BE2C (cell line): ENCODE measurements at regions not wholly inside any gene's neighbourhood (a gene's known extent, or its start where the extent isn't known, plus 50 kb on each side); places are given as distances from the start of the nearest gene placed in this dataset.

ENCODE experiments used
- DNase-seq: peaks from one replicate; pipeline ENCODE4 v3.0.0-alpha.2; 2020
- H3K27me3 ChIP-seq: fragments of 250-450 bp; sonication (Bioruptor Pico); 2 replicates; pipeline ENCODE4 v1.5.1; 2020; ENCODE audit warnings: mild to moderate bottlenecking
- H3K36me3 ChIP-seq: fragments of 250-450 bp; sonication (Bioruptor Pico); 2 replicates; pipeline ENCODE4 v1.5.1; 2020; ENCODE audit warnings: mild to moderate bottlenecking
- H3K4me1 ChIP-seq: fragments of 250-450 bp; sonication (Bioruptor Pico); 2 replicates; pipeline ENCODE4 v1.5.1; 2020
- H3K4me3 ChIP-seq: 2 replicates; pipeline ENCODE4 v1.5.1; 2011; ENCODE audit warnings: low read depth, low read length
- H3K9me3 ChIP-seq: fragments of 250-450 bp; sonication (Bioruptor Pico); 2 replicates; pipeline ENCODE4 v1.5.1; 2020
- TF ChIP-seq, protein P1 (sequence below): IDR thresholded peaks from 2 replicates; pipeline ENCODE4 v1.5.1; 2012; ENCODE audit warnings: mild to moderate bottlenecking, low read depth, low read length

DNA sequence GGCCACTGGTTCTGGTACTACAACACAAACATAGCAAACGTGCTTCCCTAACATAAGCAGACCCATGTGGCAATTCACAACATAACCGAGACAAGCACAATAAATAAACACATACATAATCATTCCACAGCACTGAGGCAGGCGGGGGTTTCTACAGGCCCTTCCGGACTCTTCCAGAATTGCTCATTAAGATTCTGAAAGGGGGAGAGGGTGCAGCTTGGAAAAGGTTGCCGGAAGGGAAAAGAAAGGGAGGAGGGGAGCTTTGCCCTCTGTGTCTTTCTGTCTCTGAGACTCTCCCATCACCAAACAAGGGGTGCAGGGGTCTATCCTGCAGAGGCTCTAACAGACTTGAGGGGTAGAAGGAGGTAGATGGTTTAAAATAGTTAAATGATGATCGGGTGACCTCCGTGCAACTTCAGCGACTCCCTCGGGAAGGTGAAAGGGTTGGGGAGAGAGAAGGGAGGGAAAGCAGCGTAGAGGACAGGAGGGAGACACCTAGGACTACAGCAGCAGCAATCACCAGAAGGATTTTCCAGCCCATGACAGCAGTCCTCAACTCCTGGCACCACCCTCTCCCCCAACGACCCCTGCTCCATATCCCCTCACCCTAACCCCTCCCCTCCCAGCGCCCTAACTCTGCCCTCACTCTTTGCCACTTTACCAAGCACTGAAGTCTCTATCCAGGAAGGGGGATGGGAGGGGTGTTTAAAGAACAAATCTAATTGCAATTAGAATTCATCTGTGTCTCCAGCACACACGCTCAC lies 365.5 kb upstream of the ESRRG start:
- no peak for DNase-seq
- Histone ChIP-seq H3K4me1 (no peaks in the 10 kb centered on the region), H3K36me3 (no peaks in the 10 kb centered on the region), H3K9me3 (no peaks in the 10 kb centered on the region), H3K27me3 (peaks cover 14% of the 10 kb centered on the region), H3K4me3 (peak overlapping the region; percentile 58)
- TF ChIP-seq, protein P1, sequence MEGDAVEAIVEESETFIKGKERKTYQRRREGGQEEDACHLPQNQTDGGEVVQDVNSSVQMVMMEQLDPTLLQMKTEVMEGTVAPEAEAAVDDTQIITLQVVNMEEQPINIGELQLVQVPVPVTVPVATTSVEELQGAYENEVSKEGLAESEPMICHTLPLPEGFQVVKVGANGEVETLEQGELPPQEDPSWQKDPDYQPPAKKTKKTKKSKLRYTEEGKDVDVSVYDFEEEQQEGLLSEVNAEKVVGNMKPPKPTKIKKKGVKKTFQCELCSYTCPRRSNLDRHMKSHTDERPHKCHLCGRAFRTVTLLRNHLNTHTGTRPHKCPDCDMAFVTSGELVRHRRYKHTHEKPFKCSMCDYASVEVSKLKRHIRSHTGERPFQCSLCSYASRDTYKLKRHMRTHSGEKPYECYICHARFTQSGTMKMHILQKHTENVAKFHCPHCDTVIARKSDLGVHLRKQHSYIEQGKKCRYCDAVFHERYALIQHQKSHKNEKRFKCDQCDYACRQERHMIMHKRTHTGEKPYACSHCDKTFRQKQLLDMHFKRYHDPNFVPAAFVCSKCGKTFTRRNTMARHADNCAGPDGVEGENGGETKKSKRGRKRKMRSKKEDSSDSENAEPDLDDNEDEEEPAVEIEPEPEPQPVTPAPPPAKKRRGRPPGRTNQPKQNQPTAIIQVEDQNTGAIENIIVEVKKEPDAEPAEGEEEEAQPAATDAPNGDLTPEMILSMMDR: no peak

DNA sequence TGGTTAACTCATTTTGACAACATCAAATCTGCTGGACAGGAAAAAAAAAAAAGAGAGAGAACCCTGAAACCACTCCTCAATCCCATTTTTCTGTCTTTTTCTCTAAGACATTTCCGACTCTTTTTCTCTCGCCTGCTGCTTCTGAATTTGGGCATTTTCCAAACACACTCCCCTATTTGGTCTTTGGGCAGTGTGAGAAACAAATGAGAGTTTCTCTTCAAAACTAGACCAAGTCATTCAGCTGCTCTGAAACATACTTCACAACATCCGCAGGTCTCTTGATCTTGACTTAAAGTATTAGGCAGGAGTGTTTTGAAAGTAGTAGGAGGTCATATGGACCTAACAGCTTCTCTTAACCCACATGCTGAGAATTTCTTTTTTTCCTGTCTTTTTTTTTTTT lies 364.8 kb upstream of the ESRRG start:
- Histone ChIP-seq H3K9me3 (no peaks in the 10 kb centered on the region), H3K4me1 (no peaks in the 10 kb centered on the region), H3K27me3 (peaks cover 14% of the 10 kb centered on the region), H3K36me3 (no peaks in the 10 kb centered on the region), H3K4me3 (no peak overlapping the region)
- TF ChIP-seq, protein P1: no peak
- no peak for DNase-seq

DNA sequence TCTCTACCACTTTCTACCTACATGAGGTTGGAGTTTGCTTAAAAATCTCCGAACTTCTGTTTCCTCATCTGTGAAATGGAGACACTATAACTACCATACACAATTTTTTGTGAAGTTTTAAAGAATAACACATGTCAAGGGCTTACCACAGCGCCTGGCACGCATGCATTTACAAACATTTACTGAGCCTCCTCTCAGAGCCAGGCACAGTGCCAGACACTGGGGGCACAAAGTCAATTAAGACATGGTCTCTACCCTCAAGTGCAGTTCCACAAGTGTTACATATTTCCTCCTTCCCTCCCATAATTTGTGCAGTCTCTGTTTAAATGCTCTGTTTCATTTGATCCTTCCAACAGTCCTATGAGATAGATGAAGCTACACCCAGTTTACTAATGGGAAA lies 356.4 kb upstream of the ESRRG start:
- Histone ChIP-seq H3K4me1 (no peaks in the 10 kb centered on the region), H3K9me3 (no peaks in the 10 kb centered on the region), H3K36me3 (no peaks in the 10 kb centered on the region), H3K4me3 (no peak overlapping the region), H3K27me3 (peaks cover 16% of the 10 kb centered on the region; the same call in 1 of the 2 replicates)
- TF ChIP-seq, protein P1: no peak
- DNase-seq: no peak

DNA sequence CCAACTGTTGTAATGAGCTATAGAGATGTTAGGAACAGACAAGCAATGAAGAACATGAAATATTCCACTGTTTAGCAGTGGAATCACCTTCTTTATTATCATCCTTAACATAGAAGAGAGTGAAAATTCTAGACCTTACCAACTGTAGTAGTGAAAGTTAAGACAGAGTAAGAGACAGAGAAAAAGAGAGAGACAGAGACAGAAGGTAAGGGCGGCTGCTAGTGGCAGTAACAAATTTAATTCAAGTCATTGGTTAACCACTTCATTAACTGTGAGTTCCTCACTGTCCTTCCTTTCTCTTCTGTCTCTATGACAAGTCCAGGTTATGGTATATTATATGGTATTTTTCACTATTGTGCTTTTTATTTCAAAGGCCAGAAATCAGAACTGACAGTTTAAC lies 355.7 kb upstream of the ESRRG start:
- H3K4me3 ChIP-seq: no peak overlapping the region
- DNase-seq: no peak
- H3K9me3 ChIP-seq: no peaks in the 10 kb centered on the region
- H3K4me1 ChIP-seq: no peaks in the 10 kb centered on the region
- H3K27me3 ChIP-seq: peaks cover 16% of the 10 kb centered on the region; the same call in 1 of the 2 replicates
- TF ChIP-seq, protein P1: no peak
- H3K36me3 ChIP-seq: no peaks in the 10 kb centered on the region

DNA sequence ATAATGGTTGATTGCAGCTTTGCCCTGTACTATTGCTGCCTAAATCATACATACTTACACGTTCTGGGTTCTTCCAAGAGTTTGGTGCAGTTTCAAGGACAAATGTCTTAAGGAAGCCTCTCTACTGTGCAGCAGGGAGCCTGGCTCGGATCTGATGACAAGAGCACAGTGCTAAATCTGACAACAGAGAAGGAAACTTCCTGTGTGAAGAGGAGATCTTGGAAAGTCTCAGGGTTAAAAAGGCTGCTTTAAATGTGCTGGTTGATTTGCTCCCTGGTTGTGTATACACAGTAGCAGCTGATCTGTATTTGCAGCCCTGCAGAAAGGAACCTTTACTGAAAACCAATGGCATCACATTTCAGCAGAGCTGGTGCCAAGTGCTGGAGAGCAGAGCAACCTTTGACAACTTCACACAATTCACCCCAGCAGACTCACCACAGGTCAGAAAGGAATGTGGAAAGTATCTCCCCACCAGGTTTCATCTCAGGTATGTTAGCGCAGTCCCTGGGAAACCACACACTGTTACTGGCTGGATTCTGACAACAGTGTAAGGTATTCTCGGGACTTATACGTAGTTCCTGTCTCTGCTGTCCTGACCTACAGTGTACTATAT lies 355.0 kb upstream of the ESRRG start:
- Histone ChIP-seq H3K4me3 (no peak overlapping the region), H3K9me3 (no peaks in the 10 kb centered on the region), H3K27me3 (peaks cover 16% of the 10 kb centered on the region; the same call in 1 of the 2 replicates), H3K4me1 (no peaks in the 10 kb centered on the region), H3K36me3 (no peaks in the 10 kb centered on the region)
- TF ChIP-seq, protein P1: no peak
- no peak for DNase-seq

DNA sequence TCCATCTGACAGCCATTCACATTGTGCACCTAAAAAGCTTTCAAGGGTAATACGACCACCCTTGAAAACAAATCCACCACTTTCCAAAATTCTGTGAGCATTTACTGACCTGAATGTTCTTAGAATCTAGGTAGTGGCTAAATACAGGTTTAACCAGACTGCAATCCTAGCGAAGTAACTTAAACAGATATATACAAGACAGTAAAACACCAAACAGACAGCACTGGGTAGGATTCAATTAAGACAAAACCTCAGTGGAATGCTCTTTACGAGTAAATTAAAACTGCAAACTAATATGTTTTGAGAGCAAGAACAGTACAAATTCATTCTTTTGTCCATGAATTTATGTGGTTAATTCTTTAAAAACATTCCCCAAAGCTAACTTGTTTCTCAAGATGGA lies 354.2 kb upstream of the ESRRG start:
- TF ChIP-seq, protein P1: no peak
- H3K9me3 ChIP-seq: no peaks in the 10 kb centered on the region
- peaks cover 16% of the 10 kb centered on the region; the same call in 1 of the 2 replicates for H3K27me3 ChIP-seq
- no peak for DNase-seq
- no peaks in the 10 kb centered on the region for H3K4me1 ChIP-seq
- H3K4me3 ChIP-seq: no peak overlapping the region
- H3K36me3 ChIP-seq: no peaks in the 10 kb centered on the region
